Hematopoietic multipotent progenitor cell treated with erythropoietin and hydrocortisone succinate and interleukin-3 and kit ligand, for 8 days (in vitro differentiated cells): ENCODE measurements at regions not wholly inside any gene's neighbourhood (a gene's known extent, or its start where the extent isn't known, plus 50 kb on each side); places are given as distances from the start of the nearest gene placed in this dataset.

ENCODE experiments used
- DNase-seq: peaks from one replicate; pipeline ENCODE4 v3.0.0-alpha.2; 2015

DNA sequence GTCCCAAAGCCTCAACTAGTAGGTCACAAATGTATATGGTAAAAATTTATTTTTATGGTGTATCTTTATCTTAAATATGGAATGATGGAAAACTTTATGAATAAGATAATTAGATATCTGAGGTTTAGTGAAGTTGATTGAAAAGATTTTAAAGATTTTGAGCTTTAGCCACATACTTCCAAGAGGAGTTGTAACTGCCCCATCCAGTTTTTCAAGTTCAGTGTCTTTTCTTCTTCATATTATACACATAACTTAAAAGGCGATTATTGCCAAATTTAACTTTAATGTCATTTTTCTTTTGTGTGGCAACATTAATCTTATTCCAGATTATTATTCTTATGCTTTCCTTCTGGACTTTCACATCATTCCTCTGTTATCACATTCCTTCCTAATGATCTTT is 266.4 kb downstream of the TINAG start:
- no peak for DNase-seq

DNA sequence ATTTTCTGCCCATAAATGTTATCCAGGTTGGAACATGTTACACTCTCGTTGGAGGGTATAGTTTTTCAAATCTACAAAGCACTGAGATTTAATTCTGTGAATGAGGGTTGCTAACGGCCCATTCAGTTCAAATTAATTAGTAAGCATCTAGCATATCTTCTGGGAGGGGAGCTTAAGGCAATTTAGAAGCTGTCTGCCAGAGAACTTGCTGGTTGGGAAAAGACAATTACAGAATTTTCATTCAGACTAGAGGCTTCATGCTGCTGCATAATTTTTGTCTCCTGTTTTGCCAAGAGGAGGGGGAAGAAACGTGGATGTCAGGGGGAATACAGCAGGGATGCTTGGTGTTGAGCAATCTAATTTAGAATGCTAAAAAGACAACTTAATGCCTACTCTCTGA is 268.3 kb upstream of the FAM83B start:
- no peak for DNase-seq

- DNase-seq: no peak
Measured at GRCh38 chr6:54579011-54579410, 267.6 kb upstream of the FAM83B start.

- DNase-seq: no peak
Measured at GRCh38 chr6:54586251-54586650, 260.3 kb upstream of the FAM83B start.

- no peak for DNase-seq
Measured at GRCh38 chr6:54587277-54587676, 259.3 kb upstream of the FAM83B start.

- DNase-seq: no peak
Measured at GRCh38 chr6:54588176-54588575, 258.4 kb upstream of the FAM83B start.

GRCh38 chr6:54595844-54596243 is 250.7 kb upstream of the FAM83B start:
- no peak for DNase-seq

DNA sequence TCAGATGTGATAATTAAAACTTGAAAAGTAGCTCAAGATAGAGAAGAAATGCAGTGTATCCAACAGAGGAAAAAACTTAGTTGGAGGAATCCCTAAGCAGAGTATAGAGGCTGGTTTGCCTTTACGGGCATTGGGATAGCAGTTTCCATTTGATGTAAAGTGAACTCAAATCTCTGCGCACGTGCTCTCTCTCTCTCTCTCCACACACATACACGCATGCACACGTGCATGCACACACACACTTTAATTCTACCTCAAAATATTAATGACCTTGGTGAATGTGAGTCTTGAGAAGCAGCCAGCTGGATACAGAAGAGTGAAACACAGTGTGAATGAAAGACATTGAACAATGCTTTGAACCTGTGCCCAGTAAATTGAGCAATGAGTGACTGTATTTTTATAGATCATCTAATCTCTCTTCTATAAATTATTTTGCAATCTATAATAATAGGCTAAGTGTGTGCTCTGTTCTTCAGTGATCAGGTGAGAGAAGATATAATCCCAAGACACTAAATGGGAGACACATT is 247.7 kb upstream of the FAM83B start:
- no peak for DNase-seq

- DNase-seq: no peak
Measured at GRCh38 chr6:54601600-54602300, 244.8 kb upstream of the FAM83B start.

DNA sequence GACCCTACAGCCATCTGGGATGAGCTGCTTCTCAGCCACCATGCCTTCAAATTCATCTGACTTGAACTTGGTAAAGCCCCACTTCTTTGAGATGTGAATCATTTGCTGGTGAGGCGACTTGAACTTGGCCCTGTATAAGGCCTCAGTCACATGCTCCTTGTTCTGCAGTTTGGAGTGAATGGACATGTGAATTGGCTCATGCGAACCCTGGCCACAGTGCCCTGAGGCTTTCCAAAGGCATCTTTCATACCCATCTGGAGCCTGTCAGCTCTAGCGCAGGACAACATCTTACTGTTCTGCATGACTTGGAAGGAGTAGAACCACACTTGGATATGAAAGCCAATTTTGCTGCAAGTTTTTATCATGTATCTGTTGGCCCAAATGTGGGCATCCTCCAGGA is 244.0 kb upstream of the FAM83B start:
- DNase-seq: no peak

- no peak for DNase-seq
Measured at GRCh38 chr6:54609981-54610380, 236.6 kb upstream of the FAM83B start.

GRCh38 chr6:54613596-54613995 is 233.0 kb upstream of the FAM83B start:
- DNase-seq: no peak

DNA sequence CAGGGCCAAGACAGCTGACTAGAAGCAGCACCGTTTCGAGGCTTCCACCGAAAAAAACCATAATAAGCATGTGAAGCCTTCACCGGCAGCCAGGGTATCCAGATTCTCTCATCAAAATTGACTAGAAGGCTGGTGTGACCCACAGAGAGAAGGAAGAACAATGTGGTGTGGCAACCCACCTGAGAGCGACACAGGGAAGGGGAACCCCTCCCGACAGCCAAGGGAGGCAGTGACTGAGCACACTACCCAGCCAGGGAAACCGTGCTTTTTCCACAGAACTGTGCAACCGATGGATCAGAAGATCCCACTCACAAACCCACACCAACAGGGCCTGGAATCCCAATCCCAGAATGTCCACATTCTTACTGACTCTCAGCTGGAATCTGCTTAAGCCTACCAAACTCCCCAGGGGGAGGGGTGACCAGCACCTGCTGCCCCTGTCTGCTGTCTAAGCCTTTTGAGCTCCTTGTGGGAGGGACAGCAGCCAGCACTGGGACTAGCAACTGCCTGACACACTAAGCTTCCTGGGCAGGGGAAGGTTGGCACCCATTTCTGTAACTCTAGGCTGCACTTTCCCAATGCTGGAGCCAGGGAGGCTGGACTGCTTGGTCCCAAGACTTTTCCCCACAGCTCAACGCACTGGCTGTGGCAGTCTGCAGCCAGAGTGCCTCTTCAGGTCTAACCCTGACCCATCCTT is 231.9 kb upstream of the FAM83B start:
- DNase-seq: no peak

DNA sequence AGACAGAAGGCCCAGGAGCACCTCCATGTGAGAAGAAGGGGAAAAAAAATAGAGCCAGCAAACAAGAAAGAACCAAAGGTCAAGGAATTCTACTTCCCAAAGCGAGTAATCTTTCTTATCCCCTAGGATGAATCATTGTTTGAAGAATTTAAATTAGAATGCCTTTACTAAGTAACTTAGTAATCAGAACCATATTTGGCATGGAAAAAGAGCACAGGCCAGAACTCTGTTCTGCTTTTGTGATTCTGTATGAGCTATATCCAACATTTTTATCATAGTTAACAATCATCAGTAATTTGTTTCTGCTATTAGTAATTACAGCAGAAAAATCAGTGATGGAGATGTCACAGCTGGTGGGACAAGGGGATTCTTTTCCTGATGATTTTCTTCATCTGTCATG is 228.8 kb upstream of the FAM83B start:
- no peak for DNase-seq

GRCh38 chr6:54618572-54618971 is 228.0 kb upstream of the FAM83B start:
- no peak for DNase-seq

DNA sequence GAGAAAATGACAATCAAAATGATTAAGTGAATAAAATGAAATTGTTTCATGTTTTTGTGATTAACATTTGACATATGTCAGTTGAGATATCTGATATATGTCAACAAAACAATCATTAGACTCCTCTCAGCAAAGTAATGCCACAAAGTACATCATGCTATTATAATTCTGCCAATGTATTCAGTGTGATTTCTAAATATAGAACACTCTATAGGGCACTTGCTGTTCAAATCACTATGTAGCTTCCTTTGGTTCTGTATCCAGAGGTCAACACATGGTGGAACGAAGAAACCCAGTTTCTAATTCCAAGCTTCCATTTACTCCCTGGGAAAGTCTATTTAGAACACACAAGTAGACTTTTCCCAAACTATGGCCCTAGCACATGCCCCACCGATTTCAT is 227.5 kb upstream of the FAM83B start:
- DNase-seq: no peak

- DNase-seq: no peak
Measured at GRCh38 chr6:54621285-54621684, 225.3 kb upstream of the FAM83B start.

GRCh38 chr6:54624216-54624615 is 222.4 kb upstream of the FAM83B start:
- no peak for DNase-seq

DNA sequence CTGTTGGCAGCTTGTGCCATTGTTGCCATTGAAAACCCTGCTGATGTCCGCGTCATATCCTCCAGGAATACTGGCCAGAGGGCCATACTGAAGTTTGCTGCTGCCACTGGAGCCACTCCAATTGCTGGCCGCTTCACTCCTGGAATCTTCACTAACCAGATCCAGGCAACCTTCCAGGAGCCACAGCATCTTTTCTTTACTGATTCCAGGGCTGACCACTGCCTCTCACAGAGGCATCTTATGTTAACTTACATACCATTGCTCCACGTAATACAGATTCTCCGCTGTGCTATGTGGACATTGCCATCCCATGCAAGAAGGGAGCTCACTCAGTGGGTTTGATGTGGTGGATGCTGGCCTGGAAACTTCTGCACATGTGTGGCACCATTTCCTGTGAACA is 221.8 kb upstream of the FAM83B start:
- DNase-seq: no peak

DNA sequence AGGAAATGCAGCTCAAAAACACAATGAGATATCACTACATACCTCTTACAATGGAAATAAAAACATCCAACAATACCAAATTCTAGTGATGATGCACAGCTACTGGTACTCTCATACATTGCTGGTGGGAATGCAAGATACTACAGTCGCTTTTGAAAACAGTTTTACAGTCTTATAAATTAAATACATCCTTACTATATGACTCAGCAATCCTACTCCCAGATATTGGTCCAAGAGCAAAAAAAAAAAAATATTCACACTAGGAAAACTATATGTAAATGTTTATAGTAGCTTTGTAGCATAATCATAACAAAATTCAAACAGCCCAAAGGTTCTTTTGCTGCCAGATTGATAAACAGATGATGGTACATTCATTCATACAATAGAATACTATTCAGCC is 217.4 kb upstream of the FAM83B start:
- DNase-seq: no peak

DNA sequence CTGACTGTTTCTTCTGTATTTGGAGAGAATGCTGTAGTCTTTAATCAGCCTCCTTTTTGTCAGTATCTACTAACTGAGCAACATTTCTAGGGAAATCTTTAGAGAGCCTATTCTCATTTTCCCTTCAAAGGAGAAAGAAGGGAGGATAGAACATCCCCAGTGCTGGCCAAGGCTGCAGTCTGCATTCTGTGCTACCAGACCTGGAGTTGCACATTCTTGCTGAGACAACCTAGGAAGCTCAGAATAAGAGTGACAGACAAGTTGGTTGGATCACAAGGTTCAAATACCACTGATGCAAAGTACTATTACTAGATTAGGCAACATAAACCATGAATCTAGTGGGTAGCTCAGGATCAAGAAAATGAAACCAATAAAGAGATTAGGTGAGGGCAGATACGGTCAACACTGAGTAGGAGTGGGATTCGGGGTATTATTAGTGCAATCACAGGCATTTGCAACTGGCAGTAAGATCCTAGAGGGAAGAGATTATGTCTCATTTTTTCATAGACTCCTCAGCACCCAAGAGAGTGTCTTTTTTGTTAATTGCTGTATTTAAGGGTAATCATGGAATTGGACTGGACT is 213.5 kb upstream of the FAM83B start:
- no peak for DNase-seq

GRCh38 chr6:54633601-54634000 is 213.0 kb upstream of the FAM83B start:
- no peak for DNase-seq

DNA sequence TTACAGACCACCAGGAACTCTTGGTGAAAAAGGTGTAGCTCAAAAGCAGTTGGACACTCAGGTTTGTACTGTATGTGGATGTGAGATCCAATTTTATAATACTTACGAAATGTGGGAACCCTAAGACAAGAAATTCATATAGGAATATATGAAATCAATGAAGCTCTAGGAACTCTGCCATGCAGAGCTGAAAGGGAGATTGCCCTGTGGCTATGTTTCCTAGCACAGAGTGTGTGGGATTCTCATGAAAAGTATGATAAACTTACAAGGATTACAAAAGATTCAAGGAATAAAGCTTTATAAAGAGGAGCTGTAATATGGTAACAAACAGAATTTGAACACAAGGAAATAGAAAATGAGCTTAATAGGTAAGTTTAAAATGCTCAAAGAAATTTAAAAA is 205.7 kb upstream of the FAM83B start:
- no peak for DNase-seq
